Fibroblast of mammary gland (primary cell): ENCODE measurements at regions not wholly inside any gene's neighbourhood (a gene's known extent, or its start where the extent isn't known, plus 50 kb on each side); places are given as distances from the start of the nearest gene placed in this dataset.

ENCODE experiments used
- DNase-seq: peaks from one replicate; pipeline ENCODE4 v3.0.0-alpha.2; 2010; ENCODE audit warnings: low read depth
- H3K4me3 ChIP-seq: 2 replicates; pipeline ENCODE4 v1.5.1; 2011; ENCODE audit warnings: low read depth, mild to moderate bottlenecking, low read length, moderate library complexity; ENCODE audit not compliant: control insufficient read depth
- TF ChIP-seq, protein P1 (sequence below): conservative IDR thresholded peaks from 2 replicates; pipeline ENCODE4 v1.5.1; 2011; ENCODE audit warnings: low read depth, low read length, inconsistent platforms; ENCODE audit not compliant: control insufficient read depth, insufficient read depth

DNA sequence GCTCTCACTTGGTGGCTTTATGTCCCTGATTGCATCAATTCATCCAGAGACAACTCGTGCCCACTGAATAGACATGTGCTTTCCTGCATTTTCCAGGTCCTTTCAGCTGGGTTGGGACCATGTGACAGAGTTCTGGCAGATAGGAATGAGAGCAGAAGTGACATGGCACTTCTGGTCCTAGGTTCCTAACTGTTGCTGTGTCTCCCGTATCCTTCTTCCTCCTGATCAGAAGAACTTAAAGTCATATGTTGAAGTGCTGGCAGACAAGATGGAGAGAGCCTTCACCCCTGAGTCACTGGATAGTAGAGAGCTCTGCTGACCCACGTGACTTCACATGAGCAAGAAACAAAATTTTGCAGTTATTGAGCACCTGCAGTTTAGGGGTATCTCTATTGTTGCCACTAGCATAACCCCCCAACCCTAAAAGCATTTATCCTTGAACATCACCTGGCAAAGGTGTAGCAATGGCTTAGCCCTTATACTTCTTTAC is 80.0 kb downstream of the NREP start:
- TF ChIP-seq, protein P1, sequence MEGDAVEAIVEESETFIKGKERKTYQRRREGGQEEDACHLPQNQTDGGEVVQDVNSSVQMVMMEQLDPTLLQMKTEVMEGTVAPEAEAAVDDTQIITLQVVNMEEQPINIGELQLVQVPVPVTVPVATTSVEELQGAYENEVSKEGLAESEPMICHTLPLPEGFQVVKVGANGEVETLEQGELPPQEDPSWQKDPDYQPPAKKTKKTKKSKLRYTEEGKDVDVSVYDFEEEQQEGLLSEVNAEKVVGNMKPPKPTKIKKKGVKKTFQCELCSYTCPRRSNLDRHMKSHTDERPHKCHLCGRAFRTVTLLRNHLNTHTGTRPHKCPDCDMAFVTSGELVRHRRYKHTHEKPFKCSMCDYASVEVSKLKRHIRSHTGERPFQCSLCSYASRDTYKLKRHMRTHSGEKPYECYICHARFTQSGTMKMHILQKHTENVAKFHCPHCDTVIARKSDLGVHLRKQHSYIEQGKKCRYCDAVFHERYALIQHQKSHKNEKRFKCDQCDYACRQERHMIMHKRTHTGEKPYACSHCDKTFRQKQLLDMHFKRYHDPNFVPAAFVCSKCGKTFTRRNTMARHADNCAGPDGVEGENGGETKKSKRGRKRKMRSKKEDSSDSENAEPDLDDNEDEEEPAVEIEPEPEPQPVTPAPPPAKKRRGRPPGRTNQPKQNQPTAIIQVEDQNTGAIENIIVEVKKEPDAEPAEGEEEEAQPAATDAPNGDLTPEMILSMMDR: no peak
- DNase-seq: peak; percentile 71
- no peak overlapping the region for H3K4me3 ChIP-seq

DNA sequence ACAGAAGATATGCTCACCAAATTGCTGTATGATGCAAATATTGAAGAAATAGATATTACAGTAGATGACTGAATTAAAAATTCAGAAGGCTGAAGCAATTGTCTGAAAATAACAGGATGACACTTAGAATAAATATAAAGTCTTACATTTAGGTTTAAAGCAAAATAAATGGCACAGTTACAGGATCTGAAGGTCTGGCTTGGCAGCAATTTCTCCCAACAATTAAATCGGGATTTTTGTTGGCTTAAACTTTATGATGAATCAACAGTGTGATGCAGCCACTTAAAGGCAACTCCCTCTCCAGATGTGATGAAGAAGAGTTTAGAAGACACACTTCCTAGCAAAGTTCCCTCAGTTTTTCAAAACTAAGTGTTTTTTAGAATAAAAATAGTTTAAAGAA is 80.5 kb downstream of the NREP start:
- H3K4me3 ChIP-seq: no peak overlapping the region
- TF ChIP-seq, protein P1: no peak
- DNase-seq: peak; percentile 91

DNA sequence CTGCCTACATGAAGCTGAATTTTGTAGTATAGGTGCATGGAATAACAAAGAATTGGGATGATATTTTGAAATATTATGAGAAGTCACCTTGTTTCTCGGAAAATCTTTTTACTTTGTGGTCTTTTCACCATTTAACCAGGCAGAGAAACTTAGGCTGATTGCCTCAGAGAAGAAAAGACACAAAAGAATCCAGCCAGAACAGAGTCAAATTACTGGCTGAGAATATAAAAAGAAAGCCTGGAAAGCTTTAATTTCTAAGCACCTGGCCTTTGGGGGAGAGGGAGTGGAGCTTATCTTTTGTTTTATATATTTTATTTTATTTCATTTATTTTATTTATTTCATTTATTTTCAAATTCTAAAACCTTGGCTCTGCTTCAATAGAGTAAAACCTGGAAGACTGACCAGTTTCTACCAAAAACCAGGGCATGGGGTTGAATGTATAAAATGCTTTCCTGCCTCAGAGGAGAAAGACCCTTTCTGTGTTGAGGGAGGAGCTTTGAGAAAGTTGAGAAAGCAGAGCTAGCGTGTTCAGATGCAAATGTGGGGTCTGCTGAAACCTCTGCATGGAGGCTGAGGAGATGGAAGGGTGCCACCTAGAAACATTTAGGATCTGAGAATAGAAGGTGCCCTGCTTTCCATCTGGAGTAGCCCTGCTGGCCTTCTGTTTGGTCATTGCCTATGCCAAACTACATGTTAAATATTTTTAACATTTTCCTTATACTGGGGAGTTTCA is 81.6 kb downstream of the NREP start:
- H3K4me3 ChIP-seq: no peak overlapping the region
- TF ChIP-seq, protein P1: no peak
- DNase-seq: no peak

GRCh38 chr5:111673891-111674626 is 82.9 kb downstream of the NREP start:
- TF ChIP-seq, protein P1: no peak
- peak; percentile 84 for DNase-seq
- no peak overlapping the region for H3K4me3 ChIP-seq

DNA sequence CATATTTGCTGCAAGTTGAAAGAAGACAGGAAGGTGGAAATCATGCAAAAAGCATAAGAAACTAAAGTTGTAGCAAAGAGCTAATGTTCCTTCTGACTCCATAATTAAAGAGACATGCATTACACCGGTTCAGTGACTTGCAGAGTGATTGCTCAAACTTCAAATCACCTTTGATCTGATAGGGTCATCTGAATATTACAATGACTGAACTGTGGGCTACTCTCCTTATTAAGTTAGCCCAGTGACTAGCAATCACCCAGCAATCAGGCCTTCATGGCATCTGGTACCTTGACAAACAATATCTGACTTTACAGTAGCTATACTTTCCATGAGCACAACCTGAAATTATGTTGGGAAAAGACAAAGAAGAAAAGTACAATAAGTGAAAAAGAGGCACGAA is 84.9 kb downstream of the NREP start:
- no peak for DNase-seq

GRCh38 chr5:111670826-111671492 is 86.0 kb downstream of the NREP start:
- TF ChIP-seq, protein P1: peak; percentile 16
- DNase-seq: no peak
- H3K4me3 ChIP-seq: no peak overlapping the region

More for the DNA sequence above, 84.9 kb downstream of the NREP start:
- H3K4me3 ChIP-seq: no peak overlapping the region
- TF ChIP-seq, protein P1: no peak
